DOHH2 (cell line): ENCODE measurements at regions not wholly inside any gene's neighbourhood (a gene's known extent, or its start where the extent isn't known, plus 50 kb on each side); places are given as distances from the start of the nearest gene placed in this dataset.

Experiments
- EZH2phosphoT487 ChIP-seq: fragments of 200-600 bp; sonication (generic); IDR thresholded peaks from 2 replicates; pipeline ENCODE4 v1.6.1; 2017; ENCODE audit warnings: borderline replicate concordance, mild to moderate bottlenecking, antibody characterized with exemption, low read length, moderate library complexity, mixed read lengths
- TF ChIP-seq, protein P1 (sequence below): fragments of 200-600 bp; sonication (generic); IDR thresholded peaks from one replicate; pipeline ENCODE4 v1.5.1; 2014; ENCODE audit warnings: antibody characterized with exemption, mild to moderate bottlenecking, low read depth, low read length; ENCODE audit not compliant: poor library complexity, severe bottlenecking

DNA sequence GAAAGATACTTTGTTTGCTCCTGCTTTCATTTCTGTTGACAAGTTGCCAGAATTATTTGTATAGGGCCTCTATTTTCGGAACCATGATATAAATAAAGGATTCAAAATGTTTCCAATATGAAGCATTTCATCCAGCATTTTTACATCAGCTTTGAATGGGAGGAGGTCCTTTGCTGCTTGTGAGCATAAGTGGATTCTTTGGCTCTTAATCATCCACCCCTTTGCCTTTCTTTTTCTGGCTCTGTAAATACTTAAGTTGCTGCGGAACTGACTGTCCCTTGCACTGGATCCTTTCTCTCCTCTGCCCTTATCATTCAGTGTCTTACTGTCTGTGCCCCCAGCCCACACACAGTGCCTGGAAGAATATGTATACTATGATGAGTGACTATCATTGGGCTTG is 357.3 kb upstream of the RGS6 start:
- no peak for TF ChIP-seq EZH2phosphoT487
- TF ChIP-seq, protein P1, sequence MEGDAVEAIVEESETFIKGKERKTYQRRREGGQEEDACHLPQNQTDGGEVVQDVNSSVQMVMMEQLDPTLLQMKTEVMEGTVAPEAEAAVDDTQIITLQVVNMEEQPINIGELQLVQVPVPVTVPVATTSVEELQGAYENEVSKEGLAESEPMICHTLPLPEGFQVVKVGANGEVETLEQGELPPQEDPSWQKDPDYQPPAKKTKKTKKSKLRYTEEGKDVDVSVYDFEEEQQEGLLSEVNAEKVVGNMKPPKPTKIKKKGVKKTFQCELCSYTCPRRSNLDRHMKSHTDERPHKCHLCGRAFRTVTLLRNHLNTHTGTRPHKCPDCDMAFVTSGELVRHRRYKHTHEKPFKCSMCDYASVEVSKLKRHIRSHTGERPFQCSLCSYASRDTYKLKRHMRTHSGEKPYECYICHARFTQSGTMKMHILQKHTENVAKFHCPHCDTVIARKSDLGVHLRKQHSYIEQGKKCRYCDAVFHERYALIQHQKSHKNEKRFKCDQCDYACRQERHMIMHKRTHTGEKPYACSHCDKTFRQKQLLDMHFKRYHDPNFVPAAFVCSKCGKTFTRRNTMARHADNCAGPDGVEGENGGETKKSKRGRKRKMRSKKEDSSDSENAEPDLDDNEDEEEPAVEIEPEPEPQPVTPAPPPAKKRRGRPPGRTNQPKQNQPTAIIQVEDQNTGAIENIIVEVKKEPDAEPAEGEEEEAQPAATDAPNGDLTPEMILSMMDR, result no peak
